Calu3 (cell line): ENCODE measurements at regions not wholly inside any gene's neighbourhood (a gene's known extent, or its start where the extent isn't known, plus 50 kb on each side); places are given as distances from the start of the nearest gene placed in this dataset.

ENCODE experiments used
- BruUV-seq: library from RNA; stranded (reverse); fragments of 400-500 nt; replicated peaks from 2 replicates; lab custom pipeline; 2021; lab: Mats Ljungman, UMichigan
- CTCF ChIA-PET: fragments of 300-600 bp; sonication (Branson Sonifier 250); formaldehyde crosslinking; loops from one replicate; lab custom pipeline; 2022; ENCODE audit warnings: antibody characterized with exemption; lab: Charles Lee
- DNase-seq: peaks from one replicate; pipeline ENCODE4 v3.0.0; 2022
- H3K27ac Mint-ChIP-seq: one replicate; pipeline ENCODE4 v1.8.0; 2022; ENCODE audit warnings: mixed read lengths; ENCODE audit not compliant: unreplicated experiment
- H3K27me3 Mint-ChIP-seq: one replicate; pipeline ENCODE4 v1.8.0; 2022; ENCODE audit warnings: mixed read lengths; ENCODE audit not compliant: unreplicated experiment
- H3K36me3 Mint-ChIP-seq: one replicate; pipeline ENCODE4 v1.8.0; 2022; ENCODE audit warnings: mild to moderate bottlenecking, moderate library complexity, mixed read lengths; ENCODE audit not compliant: insufficient read depth, unreplicated experiment
- H3K4me1 Mint-ChIP-seq: one replicate; pipeline ENCODE4 v1.8.0; 2022; ENCODE audit warnings: mild to moderate bottlenecking, low read depth, mixed read lengths; ENCODE audit not compliant: unreplicated experiment
- H3K4me3 Mint-ChIP-seq: one replicate; pipeline ENCODE4 v1.8.0; 2022; ENCODE audit warnings: mild to moderate bottlenecking, low read depth, moderate library complexity, mixed read lengths; ENCODE audit not compliant: unreplicated experiment
- H3K9me3 Mint-ChIP-seq: one replicate; pipeline ENCODE4 v1.8.0; 2022; ENCODE audit warnings: low read depth, mixed read lengths; ENCODE audit not compliant: unreplicated experiment
- intact Hi-C: fragments of 100-400 bp; cut with micrococcal nuclease; formaldehyde crosslinking; loops from one replicate; pipeline ENCODE4 v1.10.0; 2022; ENCODE audit not compliant: unreplicated experiment
- TF ChIP-seq, protein P1 (sequence below): fragments of 200-600 bp; IDR thresholded peaks from one replicate; pipeline ENCODE4 v1.8.0; 2022; ENCODE audit warnings: antibody characterized with exemption; ENCODE audit not compliant: unreplicated experiment

DNA sequence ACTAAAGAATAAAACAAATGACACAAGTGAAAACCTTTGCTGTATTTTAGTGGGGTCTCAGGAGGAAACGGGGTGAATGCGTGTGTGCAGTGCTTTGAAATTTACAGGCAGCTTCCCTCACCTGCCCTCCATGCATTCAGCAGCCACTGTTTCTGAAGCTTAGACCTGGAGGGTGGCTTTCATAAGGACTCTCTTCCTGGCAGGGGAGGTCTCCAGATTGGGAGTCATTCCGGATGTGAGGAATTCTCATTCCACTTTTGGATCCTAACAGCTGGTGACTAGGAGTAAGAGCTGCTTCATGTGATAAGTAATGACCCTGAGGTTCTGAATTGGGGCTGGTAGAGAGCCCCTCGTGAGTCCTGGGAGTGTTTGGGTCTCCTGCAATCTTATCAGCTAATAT, 192.5 kb downstream of the SH3BP4 start:
- Mint-ChIP-seq H3K9me3 (no peaks in the 10 kb centered on the region), H3K4me1 (peaks cover 12% of the 10 kb centered on the region), H3K27me3 (peaks cover 46% of the 10 kb centered on the region), H3K27ac (no peak overlapping the region), H3K4me3 (no peak overlapping the region), H3K36me3 (no peaks in the 10 kb centered on the region)
- BruUV-seq: no TSS peak
- DNase-seq: no peak
- CTCF ChIA-PET: no interaction called here
- TF ChIP-seq, protein P1, sequence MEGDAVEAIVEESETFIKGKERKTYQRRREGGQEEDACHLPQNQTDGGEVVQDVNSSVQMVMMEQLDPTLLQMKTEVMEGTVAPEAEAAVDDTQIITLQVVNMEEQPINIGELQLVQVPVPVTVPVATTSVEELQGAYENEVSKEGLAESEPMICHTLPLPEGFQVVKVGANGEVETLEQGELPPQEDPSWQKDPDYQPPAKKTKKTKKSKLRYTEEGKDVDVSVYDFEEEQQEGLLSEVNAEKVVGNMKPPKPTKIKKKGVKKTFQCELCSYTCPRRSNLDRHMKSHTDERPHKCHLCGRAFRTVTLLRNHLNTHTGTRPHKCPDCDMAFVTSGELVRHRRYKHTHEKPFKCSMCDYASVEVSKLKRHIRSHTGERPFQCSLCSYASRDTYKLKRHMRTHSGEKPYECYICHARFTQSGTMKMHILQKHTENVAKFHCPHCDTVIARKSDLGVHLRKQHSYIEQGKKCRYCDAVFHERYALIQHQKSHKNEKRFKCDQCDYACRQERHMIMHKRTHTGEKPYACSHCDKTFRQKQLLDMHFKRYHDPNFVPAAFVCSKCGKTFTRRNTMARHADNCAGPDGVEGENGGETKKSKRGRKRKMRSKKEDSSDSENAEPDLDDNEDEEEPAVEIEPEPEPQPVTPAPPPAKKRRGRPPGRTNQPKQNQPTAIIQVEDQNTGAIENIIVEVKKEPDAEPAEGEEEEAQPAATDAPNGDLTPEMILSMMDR: no peak
- intact Hi-C loops: loop anchor here (10.0 kb wide), 1 partner anchor 121 kb away; no protein-coding TSS in a partner anchor

DNA sequence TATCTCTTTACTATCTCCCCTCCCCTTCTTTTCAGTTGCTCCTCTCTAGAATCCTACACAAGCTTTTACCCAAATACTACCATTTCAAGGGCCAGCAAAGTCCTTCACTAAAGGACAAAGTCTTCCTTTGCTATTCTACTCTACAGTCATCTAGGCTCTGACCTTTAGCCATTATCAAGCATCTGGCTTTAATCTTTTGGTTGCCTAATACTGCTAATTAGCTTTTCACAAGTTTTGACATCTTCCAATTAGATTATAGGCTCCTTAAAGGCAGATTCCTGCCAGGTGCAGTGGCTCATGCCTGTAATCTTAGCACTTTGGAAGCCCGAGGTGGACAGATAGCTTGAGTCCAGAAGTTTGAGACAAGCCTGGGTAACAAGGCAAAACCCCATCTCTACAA, 194.4 kb downstream of the SH3BP4 start:
- peaks cover 54% of the 10 kb centered on the region for H3K27me3 Mint-ChIP-seq
- BruUV-seq: no TSS peak
- no peaks in the 10 kb centered on the region for H3K9me3 Mint-ChIP-seq
- no peak overlapping the region for H3K4me3 Mint-ChIP-seq
- CTCF ChIA-PET: interaction anchor here (1.3 to 1.4 kb wide), 2 partner anchors 8 to 10 kb away, joined by 3 to 4 read pairs; no protein-coding TSS in a partner anchor
- H3K27ac Mint-ChIP-seq: no peak overlapping the region
- H3K4me1 Mint-ChIP-seq: peaks cover 12% of the 10 kb centered on the region
- intact Hi-C loops: loop anchor here (10.0 kb wide), 1 partner anchor 119 kb away; no protein-coding TSS in a partner anchor
- TF ChIP-seq, protein P1: no peak
- DNase-seq: no peak
- H3K36me3 Mint-ChIP-seq: no peaks in the 10 kb centered on the region

DNA sequence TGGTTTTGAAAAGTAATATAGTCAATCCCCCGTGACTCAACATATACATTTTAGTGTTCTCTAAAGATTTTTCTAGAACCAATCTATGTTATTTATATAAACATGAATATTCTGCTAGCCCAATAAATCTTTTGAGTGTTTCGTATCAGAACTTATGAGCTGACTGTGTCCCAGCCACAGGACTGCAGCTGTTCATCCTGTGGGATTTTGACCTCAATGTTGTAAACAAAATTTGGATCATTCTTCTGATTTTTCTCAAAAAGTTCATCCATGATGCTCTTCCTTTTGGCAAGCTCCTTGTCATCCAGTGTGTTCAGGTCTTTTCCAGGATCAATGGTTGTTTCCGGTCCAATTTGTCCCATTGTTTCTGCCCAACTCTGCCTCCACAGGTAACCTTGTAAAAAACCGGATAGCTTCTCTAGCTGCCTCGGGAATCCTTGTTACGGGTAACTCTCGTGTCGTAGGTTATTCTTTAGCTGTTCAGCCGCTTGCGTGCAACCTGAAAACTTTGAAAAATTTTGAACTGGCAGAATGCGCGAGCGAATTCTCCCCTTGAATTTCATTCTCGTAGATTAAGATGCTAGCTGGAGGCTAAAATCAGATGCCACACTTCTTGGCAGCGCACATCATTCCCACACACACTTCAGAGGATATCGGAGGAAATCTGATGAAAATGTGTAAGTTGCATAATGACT, 195.2 kb downstream of the SH3BP4 start:
- TF ChIP-seq, protein P1: no peak
- Mint-ChIP-seq H3K36me3 (no peaks in the 10 kb centered on the region), H3K9me3 (no peaks in the 10 kb centered on the region), H3K27me3 (peaks cover 54% of the 10 kb centered on the region), H3K27ac (no peak overlapping the region), H3K4me1 (peaks cover 12% of the 10 kb centered on the region), H3K4me3 (no peak overlapping the region)
- CTCF ChIA-PET: interaction anchor here (1.3 to 1.4 kb wide), 2 partner anchors 9 to 11 kb away, joined by 3 to 4 read pairs; no protein-coding TSS in a partner anchor
- intact Hi-C loops: loop anchor here (10.0 kb wide), 1 partner anchor 118 kb away; no protein-coding TSS in a partner anchor
- no TSS peak for BruUV-seq
- no peak for DNase-seq

DNA sequence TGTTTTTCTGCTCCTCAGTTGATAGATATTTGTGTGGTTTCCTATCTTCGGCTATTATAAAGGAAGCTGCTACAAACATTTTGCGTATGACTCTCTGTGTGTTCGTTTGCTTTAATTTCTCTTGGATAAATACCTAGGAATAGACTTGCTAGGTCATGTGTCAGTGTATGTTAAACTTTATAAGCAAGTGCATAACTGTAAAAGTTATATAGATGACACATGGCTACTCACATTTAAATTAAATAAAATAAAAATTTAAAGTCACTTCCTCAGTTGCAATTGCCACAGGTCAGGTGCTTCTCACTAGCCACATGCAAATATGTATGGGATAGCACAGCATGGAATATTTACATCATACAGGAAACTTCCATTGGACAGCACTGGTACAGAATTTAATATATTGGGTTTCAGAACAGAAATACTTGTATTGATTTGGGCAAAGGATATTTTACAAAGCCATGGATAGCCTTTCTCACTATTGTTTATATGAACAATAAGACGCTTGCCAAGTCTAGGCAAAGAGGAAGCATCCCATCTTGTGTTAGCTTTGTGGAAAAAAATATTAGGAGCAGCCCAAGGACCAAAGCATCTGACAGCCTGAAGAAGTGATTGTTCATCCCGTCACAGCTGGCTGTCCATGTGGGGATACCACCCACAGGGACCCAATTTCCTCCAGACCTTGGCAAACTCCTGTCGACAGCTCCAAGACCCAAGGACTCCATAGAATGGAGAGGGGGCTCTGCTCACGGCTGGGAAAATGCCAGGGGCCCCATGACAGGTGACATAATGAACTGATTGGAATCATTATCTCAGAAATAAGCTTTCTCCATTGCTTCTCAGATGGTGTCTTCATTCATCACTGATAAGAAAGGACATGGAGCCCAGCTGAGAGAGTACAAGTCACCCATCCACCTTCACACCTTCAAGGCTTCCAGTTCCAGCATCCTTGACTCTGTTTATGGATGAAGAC, 196.7 kb downstream of the SH3BP4 start:
- no peaks in the 10 kb centered on the region for H3K36me3 Mint-ChIP-seq
- no peak for DNase-seq
- intact Hi-C loops: loop anchor here (10.0 kb wide), 1 partner anchor 116 kb away; no protein-coding TSS in a partner anchor
- no peak overlapping the region for H3K4me3 Mint-ChIP-seq
- H3K4me1 Mint-ChIP-seq: no peaks in the 10 kb centered on the region
- TF ChIP-seq, protein P1: no peak
- H3K27ac Mint-ChIP-seq: no peak overlapping the region
- no peaks in the 10 kb centered on the region for H3K9me3 Mint-ChIP-seq
- BruUV-seq: no TSS peak
- CTCF ChIA-PET: no interaction called here
- H3K27me3 Mint-ChIP-seq: peaks cover 67% of the 10 kb centered on the region
